Heart left ventricle (tissue), 16 donors: ENCODE measurements at regions not wholly inside any gene's neighbourhood (a gene's known extent, or its start where the extent isn't known, plus 50 kb on each side); places are given as distances from the start of the nearest gene placed in this dataset.

ENCODE experiments used
- ATAC-seq, 4 donors: fragments of 200-7000 bp; cut with Tn5 transposase; one replicate each; pipeline ENCODE4 v1.9.1; 2020 to 2022; ENCODE audit warnings: moderate library complexity in 4 of 4, mild to moderate bottlenecking in 3 of 4, moderate number of reproducible peaks in 1 of 4
- DNase-seq, 5 donors: peaks; one replicate each; pipeline ENCODE4 v3.0.0-alpha.2; 2020
- H3K27ac ChIP-seq, 12 donors: fragments of 200-600 bp; sonication (generic) in 4 of 12; one replicate each; pipeline versions ENCODE4 v1.5.0 to v1.8.0; 2016 to 2022; ENCODE audit warnings: mild to moderate bottlenecking in 2 of 12
- H3K27me3 ChIP-seq, 9 donors: fragments of 200-600 bp; sonication (generic) in 2 of 9; one replicate each; pipeline versions ENCODE4 v1.5.1 to v1.8.0; 2016 to 2022; ENCODE audit warnings: mild to moderate bottlenecking in 3 of 9
- H3K36me3 ChIP-seq, 9 donors: fragments of 200-600 bp; sonication (generic) in 2 of 9; one replicate each; pipeline versions ENCODE4 v1.5.0 to v1.8.0; 2018 to 2022; ENCODE audit warnings: mild to moderate bottlenecking in 2 of 9
- H3K4me1 ChIP-seq, 12 donors: fragments of 200-600 bp; sonication (generic) in 4 of 12; one replicate each; pipeline versions ENCODE4 v1.5.0 to v1.8.0; 2016 to 2022; ENCODE audit warnings: mild to moderate bottlenecking in 3 of 12
- H3K4me3 ChIP-seq, 12 donors: fragments of 200-600 bp; sonication (generic) in 4 of 12; one replicate each; pipeline versions ENCODE4 v1.5.0 to v1.8.0; 2017 to 2022; ENCODE audit warnings: mild to moderate bottlenecking in 9 of 12, moderate library complexity in 4 of 12
- H3K9me3 ChIP-seq, 12 donors: fragments of 200-600 bp; sonication (generic) in 4 of 12; one replicate each; pipeline versions ENCODE4 v1.5.0 to v1.8.0; 2016 to 2022; ENCODE audit warnings: mild to moderate bottlenecking in 1 of 12
- CTCF ChIP-seq, 12 donors: fragments of 200-600 bp; sonication (generic) in 4 of 12; IDR thresholded peaks; one replicate each; pipeline versions ENCODE4 v1.5.0 to v1.8.0; 2018 to 2022; ENCODE audit warnings: antibody characterized with exemption in 12 of 12, mild to moderate bottlenecking in 5 of 12
- POLR2A ChIP-seq, 2 donors: fragments of 450-650 bp; IDR thresholded peaks; one replicate each; pipeline ENCODE4 v1.6.1; 2017; ENCODE audit warnings: antibody characterized with exemption in 2 of 2, mild to moderate bottlenecking in 2 of 2, moderate library complexity in 2 of 2
- WGBS, 4 donors: extraction: QIAGEN DNeasy Blood & Tissue Kit in 2 of 4; methylation state at CpG; one replicate each; pipeline versions ENCODE4 v1.1.5 to v1.1.7; 2013 to 2018; 5-methylcytosine and 5-hydroxymethylcytosine counted together
- intact Hi-C, 10 donors: fragments of 100-400 bp; cut with DNase I; formaldehyde crosslinking; loops; one replicate each; pipeline versions ENCODE4 v1.11.1 to v1.14.2; 2022
- donor health status: ischemic (EF 13 %, LVEDD 7.1; RV severe dilation, severe dysfunction).
- donor health status: healthy with polysubstance abuse.
- donor health status: DM: no; HTN: yes; CAD: no.
- donor health status: DM: no; HTN: no; CAD: no.
- donor health status: ischemic (EF 25% LVEDD 6.9; RV normal size, moderate dysfunction).
- donor health status: ischemic (EF 25% LVEDD 5.7; RV mildly dilated, moderate dysfunction).
- donor health status: healthy.
- donor health status: DM: yes; HTN: yes; CAD: no.
- donor health status: ischemic (EF 35%, LVEDD 5.7; RV mildly dilated, moderate dysfunction).
- donor health status: nonischemic (EF 11% LVEDD 7.7; RV severe dilation, severe dysfunction).
- donor health status: DM: yes; HTN: yes; CAD: no.
- donor health status: PGD.
- donor health status: ischemic (EF 29% LVEDD 5.4; RV normal size, mild dysfunction).
- donor health status: nonischemic (EF 23%, LVEDD 6.1; RV moderate dilation, normal function).

DNA sequence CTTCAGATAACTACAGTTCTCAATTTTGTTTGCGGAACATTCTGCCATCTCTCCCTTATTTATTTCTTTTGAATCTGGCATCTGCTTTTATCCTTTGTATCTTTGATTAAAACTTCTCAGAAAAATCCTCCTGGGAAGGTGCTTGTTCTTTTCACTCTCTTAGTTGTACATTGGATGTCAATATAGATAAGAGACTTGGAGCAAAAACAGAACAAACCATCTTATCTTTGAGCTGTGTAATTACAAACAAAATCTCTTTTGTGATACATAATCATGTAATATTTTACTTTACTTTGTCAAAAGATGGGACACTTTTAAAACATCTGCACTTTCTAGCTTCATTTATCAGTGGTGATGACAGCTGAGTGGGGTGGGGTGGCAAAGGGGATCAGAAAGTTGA lies 307.2 kb upstream of the LYPLAL1 start:
- WGBS, 4 donors: 82 to 90% (median 89%) methylated on average over 1 of the region's 1 CpG
- intact Hi-C loops: no loop called here
- H3K27me3 ChIP-seq: no peaks in the 10 kb centered on the region
- ATAC-seq (no peak), DNase-seq (no peak)
- H3K9me3 ChIP-seq: no peaks in the 10 kb centered on the region
- no peak overlapping the region for H3K27ac ChIP-seq
- no peaks in the 10 kb centered on the region for H3K4me1 ChIP-seq
- TF ChIP-seq CTCF (IDR thresholded peaks at IDR 0.05) (no peak), POLR2A (IDR thresholded peaks at IDR 0.05) (no peak)
- no peaks in the 10 kb centered on the region for H3K36me3 ChIP-seq
- no peak overlapping the region for H3K4me3 ChIP-seq

DNA sequence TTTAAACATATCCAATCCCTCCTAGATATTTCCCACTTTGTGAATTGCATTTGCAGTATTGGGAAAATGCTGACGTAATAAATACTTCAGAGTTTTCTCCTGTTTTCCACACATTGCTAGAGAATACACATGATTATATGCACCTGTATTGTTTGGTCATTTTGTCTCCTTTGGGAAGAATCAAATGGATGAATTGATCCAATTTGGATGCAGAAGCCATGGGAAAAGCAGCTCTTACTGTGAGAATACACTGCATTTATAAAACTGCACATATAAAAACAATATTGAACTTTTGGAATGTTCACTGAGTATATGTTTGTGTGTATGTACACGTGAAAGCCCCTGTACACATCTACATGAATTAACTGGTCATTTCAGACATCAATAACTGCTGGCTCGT lies 306.6 kb upstream of the LYPLAL1 start:
- Histone ChIP-seq H3K9me3 (no peaks in the 10 kb centered on the region), H3K27ac (no peak overlapping the region), H3K4me1 (no peaks in the 10 kb centered on the region), H3K4me3 (no peak overlapping the region), H3K36me3 (no peaks in the 10 kb centered on the region), H3K27me3 (no peaks in the 10 kb centered on the region)
- DNase-seq (no peak), ATAC-seq (no peak)
- intact Hi-C loops: no loop called here
- TF ChIP-seq CTCF (IDR thresholded peaks at IDR 0.05): no peak
- no peak for TF ChIP-seq POLR2A (IDR thresholded peaks at IDR 0.05)
- 56 to 69% (median 65%) methylated on average over 3 of the region's 3 CpGs for WGBS, 4 donors

GRCh38 chr1:218867941-218868626 lies 305.6 kb upstream of the LYPLAL1 start:
- Histone ChIP-seq H3K27ac (no peak overlapping the region), H3K36me3 (no peaks in the 10 kb centered on the region), H3K9me3 (no peaks in the 10 kb centered on the region), H3K4me1 (no peaks in the 10 kb centered on the region), H3K27me3 (no peaks in the 10 kb centered on the region), H3K4me3 (no peak overlapping the region)
- TF ChIP-seq POLR2A (IDR thresholded peaks at IDR 0.05) (no peak), CTCF (IDR thresholded peaks at IDR 0.05) (no peak)
- DNase-seq (no peak), ATAC-seq (no peak)
- WGBS, 4 donors: 66 to 75% (median 68%) methylated on average over 3 of the region's 3 CpGs
- intact Hi-C loops: no loop called here

DNA sequence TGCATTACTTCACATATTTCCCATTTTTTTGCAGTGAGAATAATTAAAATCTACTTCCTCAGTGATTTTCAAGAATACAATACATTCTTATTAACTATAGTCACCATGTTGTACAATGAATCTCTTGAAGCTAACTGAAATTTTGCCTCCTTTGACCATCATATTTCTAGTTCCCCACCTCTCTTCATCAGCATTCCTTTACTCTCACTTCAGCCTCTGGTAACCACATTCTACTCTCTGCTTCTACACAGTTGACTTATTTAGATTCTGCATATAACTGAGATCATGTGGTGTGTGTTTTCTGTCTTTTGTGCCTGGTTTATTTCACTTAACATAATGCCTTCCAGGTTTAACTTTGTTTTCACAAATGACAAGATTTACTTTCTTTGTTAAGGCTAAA lies 304.4 kb upstream of the LYPLAL1 start:
- ATAC-seq: no peak
- Histone ChIP-seq H3K27ac (no peak overlapping the region), H3K9me3 (no peaks in the 10 kb centered on the region), H3K36me3 (no peaks in the 10 kb centered on the region), H3K4me1 (no peaks in the 10 kb centered on the region), H3K27me3 (no peaks in the 10 kb centered on the region), H3K4me3 (no peak overlapping the region)
- no peak for DNase-seq
- intact Hi-C loops: no loop called here
- TF ChIP-seq POLR2A (IDR thresholded peaks at IDR 0.05): no peak
- TF ChIP-seq CTCF (IDR thresholded peaks at IDR 0.05): no peak
